Osteoblast (primary cell): ENCODE measurements at regions not wholly inside any gene's neighbourhood (a gene's known extent, or its start where the extent isn't known, plus 50 kb on each side); places are given as distances from the start of the nearest gene placed in this dataset.

Source experiments
- DNase-seq: peaks from one replicate; pipeline ENCODE4 v3.0.0; 2011; ENCODE audit warnings: low spot score, mixed read lengths; ENCODE audit not compliant: insufficient read length; ENCODE audit errors: missing footprints
- H2AFZ ChIP-seq: 2 replicates; pipeline ENCODE4 v1.6.0; 2011; ENCODE audit warnings: mild to moderate bottlenecking, low read length
- H3K27ac ChIP-seq: 2 replicates; pipeline ENCODE4 v1.5.1; 2011; ENCODE audit warnings: mild to moderate bottlenecking, low read depth, low read length, moderate library complexity
- H3K27me3 ChIP-seq: 2 replicates; pipeline ENCODE4 v1.6.0; 2012; ENCODE audit warnings: mild to moderate bottlenecking, control low read depth, inconsistent platforms, low read length, moderate library complexity; ENCODE audit not compliant: insufficient read depth
- H3K36me3 ChIP-seq: 2 replicates; pipeline ENCODE4 v1.5.1; 2011; ENCODE audit warnings: mild to moderate bottlenecking, low read length, control low read depth, moderate library complexity; ENCODE audit not compliant: insufficient read depth
- H3K4me1 ChIP-seq: 2 replicates; pipeline ENCODE4 v1.5.1; 2011; ENCODE audit warnings: mild to moderate bottlenecking, low read length, control low read depth, moderate library complexity; ENCODE audit not compliant: insufficient read depth
- H3K4me2 ChIP-seq: 2 replicates; pipeline ENCODE4 v1.6.0; 2011; ENCODE audit warnings: mild to moderate bottlenecking, low read length; ENCODE audit not compliant: insufficient read depth
- H3K4me3 ChIP-seq: fragments of 200-600 bp; sonication (generic); 3 replicates; pipeline ENCODE4 v1.5.1; 2012; ENCODE audit warnings: mild to moderate bottlenecking, low read length, inconsistent platforms; ENCODE audit not compliant: insufficient read depth
- H3K79me2 ChIP-seq: 2 replicates; pipeline ENCODE4 v1.6.0; 2012; ENCODE audit warnings: mild to moderate bottlenecking, low read length, control low read depth, inconsistent platforms; ENCODE audit not compliant: insufficient read depth
- H3K9me3 ChIP-seq: 2 replicates; pipeline ENCODE4 v1.5.1; 2011; ENCODE audit warnings: low read depth, low read length, control low read depth
- H4K20me1 ChIP-seq: 2 replicates; pipeline ENCODE4 v1.6.0; 2012; ENCODE audit warnings: mild to moderate bottlenecking, low read length, control low read depth; ENCODE audit not compliant: insufficient read depth
- CTCF ChIP-seq: IDR thresholded peaks from 2 replicates; pipeline ENCODE4 v1.5.1; 2011; ENCODE audit warnings: mild to moderate bottlenecking, low read depth, low read length, moderate library complexity; ENCODE audit errors: extremely low read depth

- H3K4me2 ChIP-seq: no peak overlapping the region
- H3K4me3 ChIP-seq: no peak overlapping the region
- no peak overlapping the region for H3K27ac ChIP-seq
- H3K79me2 ChIP-seq: no peaks in the 10 kb centered on the region
- no peak for TF ChIP-seq CTCF
- H3K4me1 ChIP-seq: peaks cover 25% of the 10 kb centered on the region
- no peaks in the 10 kb centered on the region for H3K27me3 ChIP-seq
- H3K9me3 ChIP-seq: no peaks in the 10 kb centered on the region
- H3K36me3 ChIP-seq: no peaks in the 10 kb centered on the region
- H4K20me1 ChIP-seq: no peaks in the 10 kb centered on the region
- no peak overlapping the region for H2AFZ ChIP-seq
- DNase-seq: no peak
Measured at GRCh38 chr9:108550106-108550505, 305.7 kb downstream of the ACTL7B start.

GRCh38 chr9:108549184-108549583 is 306.6 kb downstream of the ACTL7B start:
- Histone ChIP-seq H3K9me3 (no peaks in the 10 kb centered on the region), H3K4me1 (peaks cover 25% of the 10 kb centered on the region), H3K4me3 (no peak overlapping the region), H3K4me2 (no peak overlapping the region), H3K27me3 (no peaks in the 10 kb centered on the region), H3K36me3 (no peaks in the 10 kb centered on the region), H3K79me2 (no peaks in the 10 kb centered on the region), H4K20me1 (no peaks in the 10 kb centered on the region), H2AFZ (no peak overlapping the region), H3K27ac (no peak overlapping the region)
- no peak for DNase-seq
- TF ChIP-seq CTCF: no peak

DNA sequence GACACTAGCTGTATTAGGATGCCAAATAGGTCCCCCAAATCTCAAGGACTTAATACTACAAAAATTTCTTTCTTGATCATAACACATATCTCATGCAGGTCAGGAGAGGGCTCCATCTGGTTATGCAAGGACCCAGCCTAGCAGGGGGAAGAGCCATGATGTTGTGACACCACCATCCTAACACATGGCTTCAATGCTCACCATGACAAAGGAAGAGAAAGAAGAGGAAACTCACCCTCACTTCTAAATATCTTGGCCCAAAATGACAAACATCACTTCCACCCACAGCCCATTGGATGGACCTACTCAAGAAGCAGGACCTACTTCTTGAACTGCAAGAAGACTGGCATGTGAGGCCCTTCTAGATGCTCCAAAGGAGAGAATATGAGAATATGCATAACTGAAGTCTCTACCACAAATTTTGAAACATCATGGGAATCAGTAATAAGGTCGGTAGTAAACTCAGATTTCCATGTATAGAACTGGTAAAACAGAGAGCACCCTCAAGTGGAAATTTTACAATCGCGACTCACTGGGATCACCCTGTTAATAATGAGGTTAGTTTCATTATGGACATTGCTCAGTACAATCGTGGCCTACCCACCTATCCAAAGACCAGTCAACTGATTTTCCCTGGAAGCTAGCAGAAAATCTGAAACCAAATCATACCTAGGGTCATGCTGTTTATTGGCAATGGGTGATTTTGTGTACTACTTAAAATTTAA is 308.2 kb downstream of the ACTL7B start:
- Histone ChIP-seq H3K4me2 (no peak overlapping the region), H3K4me3 (no peak overlapping the region), H3K27ac (no peak overlapping the region), H2AFZ (no peak overlapping the region), H3K4me1 (peaks cover 28% of the 10 kb centered on the region), H3K9me3 (no peaks in the 10 kb centered on the region), H4K20me1 (no peaks in the 10 kb centered on the region), H3K36me3 (no peaks in the 10 kb centered on the region), H3K27me3 (no peaks in the 10 kb centered on the region), H3K79me2 (no peaks in the 10 kb centered on the region)
- DNase-seq: no peak
- TF ChIP-seq CTCF: no peak

- no peak overlapping the region for H2AFZ ChIP-seq
- H3K27me3 ChIP-seq: no peaks in the 10 kb centered on the region
- no peaks in the 10 kb centered on the region for H3K79me2 ChIP-seq
- no peaks in the 10 kb centered on the region for H3K36me3 ChIP-seq
- no peaks in the 10 kb centered on the region for H3K9me3 ChIP-seq
- H3K4me1 ChIP-seq: peaks cover 14% of the 10 kb centered on the region
- H4K20me1 ChIP-seq: no peaks in the 10 kb centered on the region
- no peak for DNase-seq
- H3K4me2 ChIP-seq: no peak overlapping the region
- TF ChIP-seq CTCF: no peak
- H3K4me3 ChIP-seq: no peak overlapping the region
- H3K27ac ChIP-seq: no peak overlapping the region
Measured at GRCh38 chr9:108546215-108546614, 309.6 kb downstream of the ACTL7B start.
